Esophagus squamous epithelium (tissue), 4 donors: ENCODE measurements at regions not wholly inside any gene's neighbourhood (a gene's known extent, or its start where the extent isn't known, plus 50 kb on each side); places are given as distances from the start of the nearest gene placed in this dataset.

Source experiments
- CTCF ChIP-seq, 6 experiments: fragments of 450-650 bp in 4 of 6; fragments of 200-600 bp in 2 of 6; sonication (generic) in 2 of 6; IDR thresholded peaks; one replicate each; pipeline ENCODE4 v1.5.1; 2016 to 2019; ENCODE audit warnings: antibody characterized with exemption in 6 of 6, mild to moderate bottlenecking in 4 of 6, moderate library complexity in 4 of 6
- POLR2A ChIP-seq, 4 donors: fragments of 450-650 bp; IDR thresholded peaks; one replicate each; pipeline ENCODE4 v1.6.1; 2017; ENCODE audit warnings: antibody characterized with exemption in 4 of 4, mild to moderate bottlenecking in 4 of 4, moderate library complexity in 3 of 4

- TF ChIP-seq CTCF (IDR thresholded peaks at IDR 0.05) (no peak), POLR2A (IDR thresholded peaks at IDR 0.05) (no peak)
These were observed 93.2 kb downstream of the TUBA3C start for GRCh38 chr13:19088416-19088815.
